GM18873 (cell line): ENCODE measurements at regions not wholly inside any gene's neighbourhood (a gene's known extent, or its start where the extent isn't known, plus 50 kb on each side); places are given as distances from the start of the nearest gene placed in this dataset.
A peak's percentile ranks its signal among the peaks of the same experiment; 100 is the strongest.

Experiments
- ATAC-seq: cut with Tn5 transposase; IDR thresholded peaks from one replicate; pipeline ENCODE4 v1.9.1; 2021; ENCODE audit warnings: mild to moderate bottlenecking, moderate library complexity, moderate number of reproducible peaks; ENCODE audit not compliant: unreplicated experiment, low FRiP score

GRCh38 chr4:179817317-179817716, 2375.1 kb upstream of the AGA start:
- no peak for ATAC-seq

- no peak for ATAC-seq
Measured at GRCh38 chr4:179823342-179823741, 2381.1 kb upstream of the AGA start.

GRCh38 chr4:179831274-179831673, 2389.0 kb upstream of the AGA start:
- no peak for ATAC-seq

GRCh38 chr4:179836179-179837075, 2394.2 kb upstream of the AGA start:
- ATAC-seq, result no peak

GRCh38 chr4:179843370-179843769, 2399.8 kb upstream of the TENM3 start:
- no peak for ATAC-seq

GRCh38 chr4:179855469-179855868, 2387.7 kb upstream of the TENM3 start:
- no peak for ATAC-seq

- no peak for ATAC-seq
Measured at GRCh38 chr4:179858221-179858620, 2385.0 kb upstream of the TENM3 start.

GRCh38 chr4:179867300-179867878, 2375.8 kb upstream of the TENM3 start:
- ATAC-seq, result no peak

- no peak for ATAC-seq
Measured at GRCh38 chr4:179871726-179872125, 2371.5 kb upstream of the TENM3 start.

- ATAC-seq, result no peak
Measured at GRCh38 chr4:179872755-179873154, 2370.4 kb upstream of the TENM3 start.

- no peak for ATAC-seq
Measured at GRCh38 chr4:179880756-179881155, 2362.4 kb upstream of the TENM3 start.

GRCh38 chr4:179894066-179894778, 2349.0 kb upstream of the TENM3 start:
- ATAC-seq, result no peak

- no peak for ATAC-seq
Measured at GRCh38 chr4:179919587-179919986, 2323.6 kb upstream of the TENM3 start.

GRCh38 chr4:179927473-179927872, 2315.7 kb upstream of the TENM3 start:
- no peak for ATAC-seq

GRCh38 chr4:179941911-179942310, 2301.3 kb upstream of the TENM3 start:
- ATAC-seq, result no peak

- ATAC-seq, result no peak
Measured at GRCh38 chr4:179976777-179977176, 2266.4 kb upstream of the TENM3 start.

- no peak for ATAC-seq
Measured at GRCh38 chr4:179977378-179977777, 2265.8 kb upstream of the TENM3 start.

GRCh38 chr4:179981161-179981560, 2262.0 kb upstream of the TENM3 start:
- ATAC-seq, result no peak

- peak; percentile 88 for ATAC-seq
Measured at GRCh38 chr4:179989975-179990374, 2253.2 kb upstream of the TENM3 start.

GRCh38 chr4:180009316-180009715, 2233.9 kb upstream of the TENM3 start:
- no peak for ATAC-seq

- no peak for ATAC-seq
Measured at GRCh38 chr4:180028682-180029081, 2214.5 kb upstream of the TENM3 start.
